ENCODE measurements at regions not wholly inside any gene's neighbourhood (a gene's known extent, or its start where the extent isn't known, plus 50 kb on each side); places are given as distances from the start of the nearest gene placed in this dataset.

DNA sequence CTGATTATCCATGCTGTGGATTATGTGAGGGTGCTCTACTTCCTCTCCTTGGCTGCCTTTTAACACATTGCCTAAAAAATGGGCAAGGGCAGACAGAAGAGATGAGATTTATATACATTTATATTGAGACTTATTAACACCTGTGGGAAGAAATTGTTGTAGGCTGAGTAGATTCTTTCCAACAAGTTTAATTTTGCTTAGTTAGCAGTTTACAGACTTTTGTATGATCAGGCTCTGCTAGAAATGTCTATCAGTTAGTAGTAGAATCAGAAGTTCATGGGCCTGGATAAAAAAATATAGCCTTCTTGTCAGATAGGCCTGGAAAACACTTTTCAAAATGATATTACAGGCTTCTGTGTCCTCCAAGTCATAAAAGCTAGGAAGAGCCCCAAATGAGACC is 111.3 kb upstream of the LEF1 start:
- DNase-seq (ENCODE audit: low read depth) (no peak), FAIRE-seq (no peak)
- no peaks in the 10 kb centered on the region for H3K36me3 ChIP-seq (ENCODE audit: control insufficient read depth, insufficient read depth, low read length)
- H3K27me3 ChIP-seq (ENCODE audit: control insufficient read depth, insufficient read depth, low read length), result no peaks in the 10 kb centered on the region
- H3K4me3 ChIP-seq (ENCODE audit: low read depth, low read length), result no peak overlapping the region
- TF ChIP-seq, protein P1, sequence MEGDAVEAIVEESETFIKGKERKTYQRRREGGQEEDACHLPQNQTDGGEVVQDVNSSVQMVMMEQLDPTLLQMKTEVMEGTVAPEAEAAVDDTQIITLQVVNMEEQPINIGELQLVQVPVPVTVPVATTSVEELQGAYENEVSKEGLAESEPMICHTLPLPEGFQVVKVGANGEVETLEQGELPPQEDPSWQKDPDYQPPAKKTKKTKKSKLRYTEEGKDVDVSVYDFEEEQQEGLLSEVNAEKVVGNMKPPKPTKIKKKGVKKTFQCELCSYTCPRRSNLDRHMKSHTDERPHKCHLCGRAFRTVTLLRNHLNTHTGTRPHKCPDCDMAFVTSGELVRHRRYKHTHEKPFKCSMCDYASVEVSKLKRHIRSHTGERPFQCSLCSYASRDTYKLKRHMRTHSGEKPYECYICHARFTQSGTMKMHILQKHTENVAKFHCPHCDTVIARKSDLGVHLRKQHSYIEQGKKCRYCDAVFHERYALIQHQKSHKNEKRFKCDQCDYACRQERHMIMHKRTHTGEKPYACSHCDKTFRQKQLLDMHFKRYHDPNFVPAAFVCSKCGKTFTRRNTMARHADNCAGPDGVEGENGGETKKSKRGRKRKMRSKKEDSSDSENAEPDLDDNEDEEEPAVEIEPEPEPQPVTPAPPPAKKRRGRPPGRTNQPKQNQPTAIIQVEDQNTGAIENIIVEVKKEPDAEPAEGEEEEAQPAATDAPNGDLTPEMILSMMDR (IDR thresholded peaks at IDR 0.05; ENCODE audit: insufficient read depth, low read length, severe bottlenecking), result no peak

DNA sequence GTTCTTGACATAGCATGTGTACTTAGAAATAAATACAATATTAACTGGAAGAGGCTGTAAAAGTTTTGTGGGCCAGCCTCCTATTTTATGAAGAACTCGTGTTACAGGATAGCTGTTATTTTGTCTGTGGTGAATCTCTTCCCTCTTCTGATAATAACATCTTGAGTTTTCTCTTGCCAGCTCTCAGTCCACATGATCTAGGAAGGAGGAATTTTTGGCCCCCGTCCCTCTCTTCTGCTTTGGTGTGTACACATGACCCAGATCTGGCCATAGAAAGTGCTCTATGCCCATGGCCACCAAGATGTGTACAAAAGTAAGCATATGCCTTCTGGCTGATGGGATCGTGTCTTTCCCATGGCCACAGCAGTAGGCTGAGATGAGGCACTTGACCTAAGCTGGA is 108.0 kb upstream of the LEF1 start:
- DNase-seq (ENCODE audit: low read depth), result no peak
- Histone ChIP-seq H3K4me3 (ENCODE audit: low read depth, low read length) (no peak overlapping the region), H3K27me3 (ENCODE audit: control insufficient read depth, insufficient read depth, low read length) (no peaks in the 10 kb centered on the region), H3K36me3 (ENCODE audit: control insufficient read depth, insufficient read depth, low read length) (no peaks in the 10 kb centered on the region)
- FAIRE-seq, result no peak
- TF ChIP-seq, protein P1 (IDR thresholded peaks at IDR 0.05; ENCODE audit: insufficient read depth, low read length, severe bottlenecking), result no peak

DNA sequence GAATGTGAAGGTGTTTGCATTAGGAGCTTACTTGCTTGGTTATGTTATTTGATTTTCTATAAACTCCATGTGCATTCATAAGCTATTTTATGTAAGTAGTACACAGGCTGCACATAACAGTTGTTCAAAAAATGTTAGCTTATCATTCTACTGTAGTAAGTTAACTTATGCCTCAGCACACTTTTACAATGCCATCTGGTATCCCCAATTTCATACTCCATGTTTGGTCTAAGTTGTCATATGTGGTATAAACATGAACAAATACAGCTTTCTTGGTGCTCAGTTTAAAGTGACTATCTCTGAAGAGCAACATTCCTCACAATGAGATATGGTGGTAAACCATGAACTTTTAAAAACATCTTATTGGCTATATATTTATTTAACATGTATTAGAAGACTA is 104.3 kb upstream of the LEF1 start:
- FAIRE-seq, result no peak
- no peaks in the 10 kb centered on the region for H3K36me3 ChIP-seq (ENCODE audit: control insufficient read depth, insufficient read depth, low read length)
- DNase-seq (ENCODE audit: low read depth), result no peak
- no peak overlapping the region for H3K4me3 ChIP-seq (ENCODE audit: low read depth, low read length)
- TF ChIP-seq, protein P1 (IDR thresholded peaks at IDR 0.05; ENCODE audit: insufficient read depth, low read length, severe bottlenecking), result no peak
- no peaks in the 10 kb centered on the region for H3K27me3 ChIP-seq (ENCODE audit: control insufficient read depth, insufficient read depth, low read length)

DNA sequence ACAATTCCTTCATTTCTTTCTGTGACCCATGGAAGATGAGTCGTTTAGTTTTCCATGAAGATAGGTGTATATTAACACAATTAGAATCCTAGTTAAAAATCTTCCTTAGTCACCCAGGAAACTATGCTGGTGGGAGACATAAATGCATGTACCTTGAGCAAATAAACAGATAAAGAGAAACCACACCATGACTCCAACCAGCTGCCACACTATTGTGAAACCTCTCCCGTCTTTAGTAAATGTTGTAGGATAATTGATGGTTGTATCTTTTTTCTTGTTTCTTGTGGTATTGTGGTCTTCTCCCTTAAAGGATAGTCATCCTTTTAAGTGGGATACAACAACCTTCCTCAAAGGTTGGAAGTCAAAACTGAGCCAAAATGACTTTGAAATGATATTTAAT is 103.8 kb upstream of the LEF1 start:
- FAIRE-seq (no peak), DNase-seq (ENCODE audit: low read depth) (peak; percentile 84)
- Histone ChIP-seq H3K36me3 (ENCODE audit: control insufficient read depth, insufficient read depth, low read length) (no peaks in the 10 kb centered on the region), H3K27me3 (ENCODE audit: control insufficient read depth, insufficient read depth, low read length) (no peaks in the 10 kb centered on the region), H3K4me3 (ENCODE audit: low read depth, low read length) (no peak overlapping the region)
- TF ChIP-seq, protein P1 (IDR thresholded peaks at IDR 0.05; ENCODE audit: insufficient read depth, low read length, severe bottlenecking), result no peak

DNA sequence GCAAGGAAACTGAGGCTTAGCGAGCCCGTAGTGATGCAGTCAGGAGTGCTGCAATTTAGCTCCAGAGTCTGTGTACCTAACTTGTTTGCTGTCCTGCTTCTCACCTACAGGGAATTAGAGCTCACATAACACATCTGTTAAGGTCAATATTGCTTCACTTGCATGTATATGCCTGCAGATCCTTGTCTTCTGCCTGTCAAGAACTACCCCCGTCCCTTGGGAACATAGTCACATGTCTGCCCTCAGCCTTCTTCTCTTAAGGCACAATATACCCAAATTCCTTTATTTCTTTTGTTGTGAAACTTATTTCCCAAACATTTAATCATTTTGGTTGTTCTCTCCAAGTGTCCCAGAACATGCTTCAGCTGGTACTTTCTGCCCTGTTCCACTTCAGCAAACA is 103.3 kb upstream of the LEF1 start:
- FAIRE-seq (no peak), DNase-seq (ENCODE audit: low read depth) (peak; percentile 88)
- H3K36me3 ChIP-seq (ENCODE audit: control insufficient read depth, insufficient read depth, low read length), result no peaks in the 10 kb centered on the region
- H3K4me3 ChIP-seq (ENCODE audit: low read depth, low read length), result no peak overlapping the region
- TF ChIP-seq, protein P1 (IDR thresholded peaks at IDR 0.05; ENCODE audit: insufficient read depth, low read length, severe bottlenecking), result no peak
- H3K27me3 ChIP-seq (ENCODE audit: control insufficient read depth, insufficient read depth, low read length), result no peaks in the 10 kb centered on the region
